GM21576 (cell line): ENCODE measurements at regions not wholly inside any gene's neighbourhood (a gene's known extent, or its start where the extent isn't known, plus 50 kb on each side); places are given as distances from the start of the nearest gene placed in this dataset.
"Not testable (repeated sequence)": the region's sequence is repeated elsewhere in the genome, so short reads cannot be mapped to it uniquely, and the experiment has no call there.

Experiments used
- ATAC-seq: cut with Tn5 transposase; IDR thresholded peaks from one replicate; pipeline ENCODE4 v1.9.1; 2021; ENCODE audit warnings: mild to moderate bottlenecking, moderate library complexity; ENCODE audit not compliant: unreplicated experiment

DNA sequence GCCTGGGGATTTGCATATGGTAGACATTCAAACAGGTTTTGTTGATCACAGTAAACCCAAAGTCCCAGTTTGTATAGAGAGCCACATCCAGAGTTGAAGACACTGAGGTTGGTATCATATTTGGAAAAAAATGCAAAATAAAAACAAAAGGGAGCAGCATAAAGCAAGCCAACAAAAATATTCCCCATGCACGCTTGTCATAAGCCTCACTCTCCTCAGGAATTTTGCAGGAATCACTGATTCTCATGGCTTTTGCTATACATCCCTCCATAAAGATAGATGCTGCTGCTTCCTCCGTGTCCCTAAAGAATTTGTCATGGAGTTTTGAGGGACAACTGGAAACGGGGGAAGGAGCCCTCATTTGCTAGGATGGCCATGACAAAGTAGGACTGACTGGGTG, 108.8 kb upstream of the TCF4 start:
- no peak for ATAC-seq

DNA sequence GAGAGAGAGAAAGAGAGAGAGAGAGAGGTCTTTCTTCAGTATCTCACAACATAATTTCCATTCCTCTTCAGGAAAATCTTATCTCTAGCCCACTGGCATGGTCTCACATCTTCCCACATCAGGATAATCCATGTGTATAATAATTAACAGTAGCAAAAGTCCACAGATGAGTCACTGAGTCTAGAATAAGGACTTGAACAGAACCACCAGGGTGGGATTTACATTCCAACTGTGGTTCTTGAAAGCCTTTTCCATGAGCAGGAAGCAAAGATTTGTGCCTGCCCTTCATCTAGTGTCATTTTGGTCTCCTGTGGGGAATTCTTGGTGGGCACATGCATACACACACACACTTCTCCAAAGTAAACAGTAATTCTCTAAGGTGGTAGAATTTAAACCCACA, 107.1 kb upstream of the TCF4 start:
- ATAC-seq = no peak

DNA sequence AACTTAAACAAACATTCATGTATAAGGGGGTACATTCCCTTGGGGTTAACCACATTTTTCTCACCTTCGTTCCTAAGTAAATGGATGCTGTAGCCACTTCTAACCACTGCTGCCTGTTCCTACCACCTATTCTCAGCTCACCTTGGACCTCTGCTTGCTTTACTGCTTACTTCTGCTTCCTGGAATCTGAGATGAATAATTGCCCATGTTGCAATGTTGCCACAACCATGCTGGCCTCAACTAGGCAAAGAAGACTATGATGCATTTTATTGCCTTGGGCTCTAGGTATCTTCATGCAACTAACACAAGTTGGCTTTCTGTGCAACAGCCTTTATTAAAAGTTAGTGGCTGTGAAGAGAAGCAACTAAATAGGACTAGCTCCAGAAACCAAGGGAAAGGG, 106.3 kb upstream of the TCF4 start:
- no peak for ATAC-seq

DNA sequence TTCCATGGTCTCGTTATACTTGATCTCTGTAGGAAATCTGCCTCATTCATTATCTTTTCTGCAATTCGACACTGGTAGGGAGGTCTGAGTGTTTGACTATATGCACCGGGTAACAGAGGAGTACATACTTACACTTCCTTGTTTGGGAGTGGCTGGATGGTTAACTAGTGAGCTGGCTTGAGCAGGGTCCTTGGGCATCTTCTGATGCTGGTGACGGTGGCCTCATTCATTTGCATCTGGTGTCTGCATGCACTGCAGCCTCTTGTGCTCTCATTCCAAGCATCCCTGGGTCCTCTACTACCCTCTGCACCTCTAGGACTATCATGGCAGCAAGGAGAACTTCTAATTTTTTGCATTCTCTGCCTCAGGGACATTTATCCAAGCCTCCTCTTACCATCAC, 100.0 kb upstream of the TCF4 start:
- ATAC-seq = no peak

DNA sequence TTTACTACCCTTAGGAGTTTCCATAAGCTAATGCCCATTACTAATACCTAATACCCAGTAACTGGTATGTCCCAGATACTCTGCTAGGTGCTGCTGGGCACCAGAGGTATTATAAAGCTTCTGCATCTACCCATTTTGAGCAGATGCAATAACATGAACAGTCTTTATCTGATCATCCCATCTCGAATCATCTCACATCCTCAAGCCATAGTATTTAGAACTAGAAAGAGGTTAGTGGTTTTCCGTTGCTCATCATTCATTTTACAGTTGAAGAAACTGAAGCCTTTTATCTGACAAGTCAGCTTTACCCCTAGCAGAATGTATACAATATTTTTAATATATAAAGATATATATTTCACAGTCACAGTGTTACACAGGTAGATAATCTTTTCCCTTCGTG, 99.1 kb upstream of the TCF4 start:
- ATAC-seq = no peak

DNA sequence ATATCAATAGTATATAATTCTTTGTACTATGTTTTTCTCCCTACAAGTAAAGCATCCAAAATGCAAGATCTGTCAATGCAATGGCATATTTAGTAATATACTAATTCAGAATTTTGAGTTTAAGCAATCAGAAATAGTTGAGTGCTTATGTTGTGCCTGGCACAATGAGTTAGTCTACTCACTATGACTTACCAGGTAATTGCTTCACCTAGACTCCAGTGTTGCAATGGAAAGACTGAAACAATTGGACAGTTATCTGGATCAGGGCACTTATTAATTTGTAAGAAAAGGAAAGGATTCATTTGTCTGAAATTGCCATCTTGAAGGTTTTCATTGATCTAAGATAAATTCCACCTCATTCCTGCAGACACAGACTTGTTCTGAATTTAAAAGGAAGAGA, 97.6 kb upstream of the TCF4 start:
- no peak for ATAC-seq

DNA sequence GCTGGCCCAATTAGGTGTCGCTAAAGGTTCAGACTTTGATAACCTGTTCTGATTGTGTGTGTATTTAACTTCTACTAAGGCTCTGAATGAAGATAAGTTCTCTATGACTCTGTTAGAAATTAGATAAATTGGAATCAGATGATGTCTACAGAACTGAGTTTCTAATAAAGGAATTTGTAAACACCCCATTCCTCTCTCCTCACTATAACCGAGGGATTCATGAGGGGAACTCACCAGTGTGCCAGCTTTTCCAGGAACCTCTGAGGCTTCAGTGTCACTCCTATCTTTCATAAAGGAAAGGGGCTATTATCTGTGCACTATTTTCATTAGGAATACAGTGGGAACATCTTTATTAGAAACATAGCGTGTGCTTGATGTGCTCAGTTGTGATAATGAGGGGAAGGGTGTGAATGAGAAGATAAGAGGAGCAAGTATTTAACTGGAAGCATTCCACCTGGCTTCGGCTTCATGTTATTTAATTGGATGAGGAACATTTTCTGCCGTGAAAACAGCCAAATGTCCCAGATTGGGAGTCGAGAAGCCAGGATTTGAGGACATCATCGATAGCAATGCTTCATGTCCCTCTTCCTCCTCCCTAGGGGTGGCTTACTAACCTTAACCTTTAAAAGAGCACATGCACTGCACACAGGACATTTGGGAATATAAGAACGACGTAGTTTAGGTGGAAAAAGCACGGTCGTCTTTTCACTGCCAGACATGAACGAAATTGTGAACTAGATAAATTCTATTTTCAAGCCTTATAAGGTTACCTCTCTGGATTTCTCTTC, 84.8 kb upstream of the TCF4 start:
- ATAC-seq = no peak

DNA sequence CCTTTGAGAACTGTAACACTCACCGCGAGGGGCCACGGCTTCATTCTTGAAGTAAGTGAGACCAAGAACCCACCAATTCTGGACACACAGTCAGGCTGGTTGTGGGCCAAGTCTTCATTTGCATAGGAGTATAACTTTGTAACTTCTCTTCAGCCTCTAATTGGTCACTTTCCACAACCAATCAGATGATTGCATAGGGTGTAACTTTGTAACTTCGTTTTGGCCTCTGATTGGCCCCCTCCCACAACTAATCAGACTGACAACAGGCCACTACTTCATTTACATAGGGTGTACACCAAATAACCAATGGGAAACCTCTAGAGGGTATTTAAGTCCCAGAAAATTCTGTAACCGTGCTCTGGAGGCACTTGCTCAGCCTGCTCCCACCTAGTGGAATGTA, 77.5 kb upstream of the TCF4 start:
- ATAC-seq = no peak

DNA sequence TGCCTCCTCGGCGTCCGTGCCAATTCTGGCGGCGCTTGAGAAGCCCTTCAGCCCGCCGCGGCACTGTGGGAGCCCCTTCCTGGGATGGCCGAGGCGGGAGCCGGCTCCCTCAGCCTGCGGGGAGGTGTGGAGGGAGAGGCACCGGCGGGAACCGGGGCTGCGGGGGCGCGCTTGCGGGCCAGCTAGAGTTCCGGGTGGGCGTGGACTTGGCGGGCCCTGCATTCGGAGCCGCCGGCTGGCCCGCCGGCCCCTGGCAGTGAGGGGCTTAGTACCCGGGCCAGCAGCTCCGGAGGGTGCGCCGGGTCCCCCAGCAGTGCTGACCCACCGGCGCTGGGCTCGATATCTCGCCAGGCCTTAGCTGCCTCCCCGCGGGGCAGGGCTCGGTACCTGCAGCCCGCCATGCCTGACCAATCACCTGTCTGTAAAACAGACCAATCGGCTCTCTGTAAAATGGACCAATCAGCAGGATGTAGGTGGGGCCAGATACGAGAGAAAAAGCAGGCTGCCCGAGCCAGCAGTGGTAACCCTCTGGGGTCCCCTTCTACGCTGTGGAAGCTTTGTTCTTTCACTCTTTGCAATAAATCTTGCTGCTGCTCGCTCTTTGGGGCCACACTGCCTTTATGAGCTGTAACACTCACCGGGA, 76.9 kb upstream of the TCF4 start:
- not testable (repeated sequence) for ATAC-seq

DNA sequence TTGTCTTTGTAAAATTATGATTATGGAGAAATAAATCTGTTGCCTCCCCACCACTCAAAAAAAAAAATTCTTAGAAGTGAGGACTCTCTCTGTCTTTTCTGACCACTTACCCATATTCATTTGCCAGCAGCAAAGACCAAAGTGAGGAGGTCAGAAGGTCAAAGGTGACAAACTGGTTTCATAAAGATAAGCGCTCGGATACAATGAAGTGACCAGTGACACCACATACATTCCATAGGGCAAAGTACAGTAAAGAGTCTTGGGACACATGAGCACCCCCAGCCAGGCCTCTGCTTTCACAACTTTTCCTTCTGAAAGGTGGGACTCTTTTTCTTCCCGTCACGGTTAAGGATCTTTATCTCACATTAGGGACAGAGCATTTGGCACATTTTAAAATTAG, 75.9 kb upstream of the TCF4 start:
- no peak for ATAC-seq

DNA sequence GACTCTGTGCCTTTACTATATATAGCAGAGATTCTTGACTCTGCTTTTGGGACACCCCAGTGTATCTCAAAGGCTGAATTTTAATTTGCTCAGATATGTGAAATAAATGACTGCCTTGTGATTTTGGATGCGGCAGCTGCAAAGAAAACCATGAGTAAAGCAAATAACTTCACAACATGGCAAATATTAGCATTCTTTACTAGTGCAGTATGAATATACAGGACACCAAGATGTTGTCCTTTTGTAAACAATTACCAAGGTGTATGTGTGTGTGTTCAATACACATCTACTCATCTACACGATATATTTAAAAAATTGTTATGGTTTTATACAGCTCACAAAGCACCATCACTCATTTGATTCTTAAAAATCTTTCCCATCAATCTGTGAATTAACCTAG, 70.6 kb upstream of the TCF4 start:
- ATAC-seq = no peak

DNA sequence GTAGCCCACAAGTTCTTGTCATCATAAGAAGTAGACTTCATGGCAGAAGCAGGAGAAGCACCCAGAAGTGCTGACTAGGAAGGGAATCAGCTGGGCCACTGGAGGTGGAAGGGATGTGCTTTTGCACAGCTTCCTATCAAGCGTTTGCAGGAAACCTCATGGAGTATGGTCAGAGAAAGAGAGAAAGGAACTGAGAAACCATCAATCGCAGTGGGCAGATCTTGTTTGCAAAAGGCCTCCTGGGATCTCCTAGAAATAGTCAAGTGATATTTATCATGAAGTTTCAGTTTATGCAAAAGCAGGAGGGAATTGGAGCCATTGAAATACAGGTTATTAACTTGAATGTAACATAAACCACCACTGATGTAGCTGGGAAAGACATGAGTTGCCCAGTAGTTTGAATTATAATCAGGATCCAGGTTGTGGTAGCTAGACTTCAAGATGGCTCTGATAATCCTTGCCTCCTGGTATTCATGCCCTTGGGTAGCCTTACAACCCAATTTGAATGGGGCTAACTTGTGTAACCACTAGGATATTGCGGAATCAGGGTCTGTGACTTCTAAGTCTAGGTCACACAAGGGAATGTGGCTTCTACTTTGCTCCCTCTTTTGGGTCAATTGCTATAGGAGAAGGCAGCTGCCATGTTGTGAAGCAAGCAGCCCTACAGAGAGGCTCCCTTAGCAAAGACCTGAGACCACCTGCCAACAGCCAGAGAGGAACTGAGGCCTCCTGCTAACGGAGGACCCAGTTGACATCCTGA, 69.8 kb upstream of the TCF4 start:
- ATAC-seq = no peak

DNA sequence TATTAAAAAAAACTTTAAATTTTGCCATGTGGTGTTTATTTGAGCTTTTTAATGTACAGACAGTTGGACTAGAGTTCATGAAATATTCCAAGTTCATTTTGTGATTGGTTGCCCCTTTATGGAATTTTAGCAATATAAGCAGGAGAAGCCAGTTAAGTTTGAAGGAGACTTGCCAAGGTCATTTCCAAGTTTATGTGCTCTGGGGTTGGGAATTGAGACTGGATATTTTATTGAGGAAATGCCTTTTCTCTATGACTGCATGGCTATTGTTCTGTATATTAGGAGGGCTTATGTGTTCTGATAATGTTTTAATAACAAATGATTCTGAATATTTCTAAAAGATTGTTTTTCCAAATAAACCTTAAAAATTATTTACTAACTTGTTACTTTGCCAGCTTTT, 67.0 kb upstream of the TCF4 start:
- no peak for ATAC-seq

DNA sequence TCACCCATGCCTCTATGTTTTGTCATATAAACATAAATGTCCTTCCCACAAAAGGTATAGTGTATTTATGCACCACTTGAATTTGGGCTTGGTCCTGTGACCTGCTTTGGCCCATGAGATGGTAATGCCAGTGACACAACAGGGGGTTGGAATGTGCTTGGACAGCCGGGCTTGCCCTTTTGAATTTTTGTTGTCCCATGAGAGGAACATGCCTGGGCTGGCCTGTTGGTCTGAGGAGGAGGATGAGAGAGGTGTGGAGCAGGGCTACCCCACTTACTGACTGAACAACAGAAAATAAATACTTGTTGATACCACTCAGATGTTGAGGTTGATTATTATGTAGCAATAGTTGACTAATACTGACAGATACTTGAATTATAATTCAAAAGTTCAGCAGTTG, 63.2 kb upstream of the TCF4 start:
- no peak for ATAC-seq

DNA sequence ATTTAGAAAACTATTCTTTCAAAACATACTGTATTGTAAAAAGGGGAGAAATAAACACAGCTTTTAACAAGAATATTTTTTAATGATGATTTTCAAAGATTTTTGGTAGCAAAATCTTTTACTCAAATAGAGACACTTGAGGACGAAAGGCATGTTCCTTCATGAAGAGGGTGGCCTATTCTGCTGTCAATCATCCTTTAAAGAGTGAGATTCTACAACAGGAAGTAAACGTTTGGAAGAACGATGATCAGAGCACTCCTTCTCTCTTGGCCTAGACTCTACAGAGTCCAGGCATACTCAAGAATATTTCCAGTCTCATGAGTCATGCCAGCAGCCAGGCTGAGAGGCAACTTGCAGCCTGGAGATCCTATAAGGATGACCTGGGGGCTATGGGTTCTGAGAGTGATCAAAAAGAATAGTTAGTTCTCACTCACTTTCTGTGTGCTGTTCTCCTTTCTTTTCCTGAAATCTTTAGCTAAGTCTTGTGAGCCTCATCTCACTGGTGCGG, 62.4 kb upstream of the TCF4 start:
- no peak for ATAC-seq

DNA sequence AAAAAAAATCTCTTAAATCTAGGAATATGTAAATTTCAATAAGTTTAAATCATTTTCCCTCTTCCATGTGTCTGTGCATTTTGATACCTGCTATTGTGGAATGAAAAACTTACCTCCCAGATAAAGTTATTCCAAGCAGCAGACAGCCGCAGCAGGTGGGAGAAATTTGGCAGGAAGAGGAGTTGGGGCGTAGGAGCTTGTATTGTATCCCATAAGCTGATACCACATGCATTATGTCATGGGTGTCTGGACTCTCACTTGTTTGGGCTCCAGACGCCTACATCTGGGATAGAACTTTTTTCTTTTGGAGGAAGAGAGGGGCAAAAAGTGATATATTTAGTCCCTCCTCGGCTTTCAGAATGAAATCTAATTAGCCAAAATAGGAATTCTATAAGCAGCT, 59.3 kb upstream of the TCF4 start:
- no peak for ATAC-seq

DNA sequence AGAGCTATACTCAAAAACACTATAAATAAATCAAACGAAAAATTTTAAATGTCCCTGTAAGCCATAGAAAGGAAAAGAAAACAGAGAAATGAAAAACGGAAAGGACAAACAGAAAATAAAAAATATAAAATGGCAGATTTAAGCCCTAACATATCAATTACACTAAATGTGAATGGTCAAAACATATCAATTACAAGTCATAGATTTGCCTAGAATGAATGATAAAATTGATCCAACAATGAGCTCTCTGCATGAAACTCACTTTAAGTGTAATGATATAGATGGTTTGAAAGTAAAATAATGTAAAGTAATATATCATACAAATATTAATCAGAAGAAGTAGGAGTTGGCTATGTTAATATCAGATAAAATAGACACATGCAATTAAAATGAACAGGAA, 54.2 kb upstream of the TCF4 start:
- no peak for ATAC-seq

DNA sequence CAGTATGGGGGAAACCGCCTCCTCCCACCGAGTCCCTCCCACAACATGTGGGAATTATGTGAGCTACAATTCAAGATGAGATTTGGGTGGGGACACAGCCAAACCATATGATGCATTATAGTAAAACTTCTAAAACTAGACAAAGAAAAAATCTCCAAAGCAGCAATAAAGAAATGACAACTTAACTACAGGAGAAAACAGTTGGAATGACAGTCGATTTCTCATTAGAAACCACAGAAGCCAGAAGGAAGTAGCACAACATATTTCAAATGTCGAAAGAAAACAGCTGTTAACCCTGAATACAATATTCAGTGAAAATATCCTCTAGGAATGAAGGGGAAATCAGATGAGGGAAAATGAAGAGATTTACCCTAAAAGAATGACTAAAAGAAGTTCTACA, 53.5 kb upstream of the TCF4 start:
- ATAC-seq = no peak
